Fibroblast of villous mesenchyme (primary cell): ENCODE measurements at regions not wholly inside any gene's neighbourhood (a gene's known extent, or its start where the extent isn't known, plus 50 kb on each side); places are given as distances from the start of the nearest gene placed in this dataset.
"Not testable (repeated sequence)": the region's sequence is repeated elsewhere in the genome, so short reads cannot be mapped to it uniquely, and the experiment has no call there.

Experiments used
- DNase-seq: peaks from one replicate; pipeline ENCODE4 v3.0.0-alpha.2; 2010; ENCODE audit warnings: low read depth
- H3K4me3 ChIP-seq: 2 replicates; pipeline ENCODE4 v1.5.1; 2011; ENCODE audit warnings: low read depth, mild to moderate bottlenecking, low read length
- CTCF ChIP-seq: IDR thresholded peaks from 2 replicates; pipeline ENCODE4 v1.5.1; 2012; ENCODE audit warnings: low read depth, mild to moderate bottlenecking, low read length; ENCODE audit not compliant: insufficient read depth

GRCh38 chr3:94362393-94362792, 299.5 kb downstream of the NSUN3 start:
- H3K4me3 ChIP-seq, result no peak overlapping the region
- no peak for DNase-seq
- no peak for TF ChIP-seq CTCF

- TF ChIP-seq CTCF, result no peak
- no peak for DNase-seq
- no peak overlapping the region for H3K4me3 ChIP-seq
Observed at GRCh38 chr3:94365006-94365405, 302.1 kb downstream of the NSUN3 start.

GRCh38 chr3:94372026-94372425, 309.2 kb downstream of the NSUN3 start:
- no peak for DNase-seq
- no peak overlapping the region for H3K4me3 ChIP-seq
- TF ChIP-seq CTCF, result no peak

- no peak for TF ChIP-seq CTCF
- DNase-seq, result no peak
- no peak overlapping the region for H3K4me3 ChIP-seq
Observed at GRCh38 chr3:94373456-94373855, 310.6 kb downstream of the NSUN3 start.

GRCh38 chr3:94374439-94375161, 311.7 kb downstream of the NSUN3 start:
- H3K4me3 ChIP-seq, result no peak overlapping the region
- TF ChIP-seq CTCF, result no peak
- DNase-seq, result no peak

- not testable (repeated sequence) for DNase-seq, H3K4me3 ChIP-seq
Observed at GRCh38 chr3:94377123-94377696, 314.3 kb downstream of the NSUN3 start.

GRCh38 chr3:94377863-94378262, 315.0 kb downstream of the NSUN3 start:
- DNase-seq, H3K4me3 ChIP-seq: not testable (repeated sequence)

- TF ChIP-seq CTCF, result no peak
- no peak overlapping the region for H3K4me3 ChIP-seq
- DNase-seq, result no peak
Observed at GRCh38 chr3:94378322-94378721, 315.5 kb downstream of the NSUN3 start.
